ENCODE measurements at regions not wholly inside any gene's neighbourhood (a gene's known extent, or its start where the extent isn't known, plus 50 kb on each side); places are given as distances from the start of the nearest gene placed in this dataset.

DNA sequence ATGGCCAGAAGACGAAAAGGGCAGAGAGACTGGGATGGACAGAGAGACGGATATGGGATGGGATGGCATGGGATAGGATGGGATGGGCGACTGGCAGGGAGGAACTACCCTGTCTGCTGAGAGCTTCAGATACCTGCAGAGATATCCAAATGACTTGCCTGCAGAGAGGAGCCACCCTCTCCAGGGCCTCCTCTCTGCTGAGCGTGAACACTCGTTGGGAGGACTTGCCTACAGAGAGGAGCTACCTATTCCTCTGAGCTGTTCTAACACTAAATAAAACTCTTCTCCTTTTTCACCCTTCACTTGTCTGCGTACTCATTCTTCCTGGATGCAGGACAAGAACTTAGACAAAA, 67.1 kb upstream of the LRRN2 start:
- Histone ChIP-seq H3K4me1 (ENCODE audit: low read length) (no peaks in the 10 kb centered on the region), H3K9me3 (replicated peaks; ENCODE audit: insufficient read depth, low read length) (no peaks in the 10 kb centered on the region), H3K27me3 (replicated peaks; ENCODE audit: insufficient read depth, low read length) (no peaks in the 10 kb centered on the region), H3K9ac (ENCODE audit: low read length) (no peak overlapping the region), H3K9me2 (replicated peaks; ENCODE audit: insufficient read depth, low read length) (no peaks in the 10 kb centered on the region), H3K4me2 (ENCODE audit: low read depth, low read length) (no peak overlapping the region), H3K36me3 (replicated peaks; ENCODE audit: insufficient read depth, low read length) (no peaks in the 10 kb centered on the region), H3K4me3 (ENCODE audit: low read length) (no peak overlapping the region), H3F3A (ENCODE audit: insufficient read depth, low read length) (no peaks in the 10 kb centered on the region), H3K27ac (ENCODE audit: low read length) (no peak overlapping the region), H3K79me2 (ENCODE audit: low read length) (no peaks in the 10 kb centered on the region), H2AFZ (ENCODE audit: low read length) (no peak overlapping the region), H4K20me1 (ENCODE audit: insufficient read depth, low read length) (no peaks in the 10 kb centered on the region)
- DNase-seq: no peak
- TF ChIP-seq EZH2 (optimal IDR thresholded peaks at IDR 0.05; ENCODE audit: low read depth, low read length) (no peak), EZH2phosphoT487 (IDR thresholded peaks at IDR 0.05; ENCODE audit: low read length) (no peak)
- TF ChIP-seq, protein P1, sequence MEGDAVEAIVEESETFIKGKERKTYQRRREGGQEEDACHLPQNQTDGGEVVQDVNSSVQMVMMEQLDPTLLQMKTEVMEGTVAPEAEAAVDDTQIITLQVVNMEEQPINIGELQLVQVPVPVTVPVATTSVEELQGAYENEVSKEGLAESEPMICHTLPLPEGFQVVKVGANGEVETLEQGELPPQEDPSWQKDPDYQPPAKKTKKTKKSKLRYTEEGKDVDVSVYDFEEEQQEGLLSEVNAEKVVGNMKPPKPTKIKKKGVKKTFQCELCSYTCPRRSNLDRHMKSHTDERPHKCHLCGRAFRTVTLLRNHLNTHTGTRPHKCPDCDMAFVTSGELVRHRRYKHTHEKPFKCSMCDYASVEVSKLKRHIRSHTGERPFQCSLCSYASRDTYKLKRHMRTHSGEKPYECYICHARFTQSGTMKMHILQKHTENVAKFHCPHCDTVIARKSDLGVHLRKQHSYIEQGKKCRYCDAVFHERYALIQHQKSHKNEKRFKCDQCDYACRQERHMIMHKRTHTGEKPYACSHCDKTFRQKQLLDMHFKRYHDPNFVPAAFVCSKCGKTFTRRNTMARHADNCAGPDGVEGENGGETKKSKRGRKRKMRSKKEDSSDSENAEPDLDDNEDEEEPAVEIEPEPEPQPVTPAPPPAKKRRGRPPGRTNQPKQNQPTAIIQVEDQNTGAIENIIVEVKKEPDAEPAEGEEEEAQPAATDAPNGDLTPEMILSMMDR (IDR thresholded peaks at IDR 0.05; ENCODE audit: low read length): no peak

DNA sequence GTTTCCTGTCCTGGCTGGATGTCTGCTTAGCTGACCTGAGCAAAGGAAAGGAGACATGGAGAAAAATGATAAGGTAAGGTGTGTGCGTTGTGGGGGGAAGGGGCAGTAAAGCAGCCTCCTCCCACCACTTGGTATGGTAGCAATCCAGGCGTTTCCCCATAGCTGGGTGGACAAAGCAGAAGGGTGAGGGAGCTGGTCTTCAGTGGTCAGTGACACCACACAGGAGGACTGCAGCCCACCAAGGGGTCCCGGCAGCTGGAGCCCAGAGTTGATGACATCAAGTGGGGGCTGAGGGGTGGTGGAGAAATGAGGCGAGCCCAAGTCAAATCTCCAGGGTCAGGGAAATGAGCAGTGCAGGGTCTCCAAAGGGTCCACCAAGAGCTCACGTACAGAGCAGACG, 69.3 kb upstream of the LRRN2 start:
- DNase-seq: no peak
- no peak for TF ChIP-seq EZH2 (optimal IDR thresholded peaks at IDR 0.05; ENCODE audit: low read depth, low read length)
- TF ChIP-seq, protein P1 (IDR thresholded peaks at IDR 0.05; ENCODE audit: low read length): no peak
- no peak for TF ChIP-seq EZH2phosphoT487 (IDR thresholded peaks at IDR 0.05; ENCODE audit: low read length)
- Histone ChIP-seq H3K4me2 (ENCODE audit: low read depth, low read length) (no peak overlapping the region), H4K20me1 (ENCODE audit: insufficient read depth, low read length) (no peaks in the 10 kb centered on the region), H3K9ac (ENCODE audit: low read length) (no peak overlapping the region), H3K4me1 (ENCODE audit: low read length) (no peaks in the 10 kb centered on the region), H3K9me3 (replicated peaks; ENCODE audit: insufficient read depth, low read length) (no peaks in the 10 kb centered on the region), H3K9me2 (replicated peaks; ENCODE audit: insufficient read depth, low read length) (no peaks in the 10 kb centered on the region), H2AFZ (ENCODE audit: low read length) (no peak overlapping the region), H3F3A (ENCODE audit: insufficient read depth, low read length) (no peaks in the 10 kb centered on the region), H3K4me3 (ENCODE audit: low read length) (no peak overlapping the region), H3K36me3 (replicated peaks; ENCODE audit: insufficient read depth, low read length) (no peaks in the 10 kb centered on the region), H3K27ac (ENCODE audit: low read length) (no peak overlapping the region), H3K79me2 (ENCODE audit: low read length) (no peaks in the 10 kb centered on the region), H3K27me3 (replicated peaks; ENCODE audit: insufficient read depth, low read length) (no peaks in the 10 kb centered on the region)

- no peaks in the 10 kb centered on the region for H3K36me3 ChIP-seq (replicated peaks; ENCODE audit: insufficient read depth, low read length)
These were observed 70.8 kb upstream of the LRRN2 start for GRCh38 chr1:204756349-204756748.

More at GRCh38 chr1:204756349-204756748, 70.8 kb upstream of the LRRN2 start:
- no peak overlapping the region for H3K27ac ChIP-seq (ENCODE audit: low read length)
- no peak overlapping the region for H3K4me3 ChIP-seq (ENCODE audit: low read length)
- no peaks in the 10 kb centered on the region for H3K27me3 ChIP-seq (replicated peaks; ENCODE audit: insufficient read depth, low read length)
- H2AFZ ChIP-seq (ENCODE audit: low read length): no peak overlapping the region
- 0 out of 2 replicates have a peak, but pooled peaks cover 4% of the 10 kb centered on the region for H3F3A ChIP-seq (ENCODE audit: insufficient read depth, low read length)
- 0 out of 2 replicates have a peak, but pooled peaks cover 3% of the 10 kb centered on the region for H3K4me1 ChIP-seq (ENCODE audit: low read length)
- H3K9me2 ChIP-seq (replicated peaks; ENCODE audit: insufficient read depth, low read length): no peaks in the 10 kb centered on the region
- DNase-seq: no peak
- H3K9ac ChIP-seq (ENCODE audit: low read length): no peak overlapping the region
- no peaks in the 10 kb centered on the region for H3K79me2 ChIP-seq (ENCODE audit: low read length)
- H4K20me1 ChIP-seq (ENCODE audit: insufficient read depth, low read length): no peaks in the 10 kb centered on the region
- H3K4me2 ChIP-seq (ENCODE audit: low read depth, low read length): no peak overlapping the region
- no peaks in the 10 kb centered on the region for H3K9me3 ChIP-seq (replicated peaks; ENCODE audit: insufficient read depth, low read length)
- TF ChIP-seq, protein P1 (IDR thresholded peaks at IDR 0.05; ENCODE audit: low read length): no peak

All from MM.1S (cell line).